Stimulated activated CD8-positive, alpha-beta memory T cell treated with anti-CD3 and anti-CD28 coated beads, Interleukin-7, amount 100 ng/mL, for 1 hour (primary cell): ENCODE measurements at regions not wholly inside any gene's neighbourhood (a gene's known extent, or its start where the extent isn't known, plus 50 kb on each side); places are given as distances from the start of the nearest gene placed in this dataset.

Experiments
- DNase-seq, 2 donors: peaks; one replicate each; pipeline ENCODE4 v3.0.0-alpha.2; 2020; ENCODE audit warnings: low read depth in 2 of 2

- no peak for DNase-seq
These were observed 257.6 kb upstream of the ADAMTSL1 start for GRCh38 chr9:18216376-18216775.

DNA sequence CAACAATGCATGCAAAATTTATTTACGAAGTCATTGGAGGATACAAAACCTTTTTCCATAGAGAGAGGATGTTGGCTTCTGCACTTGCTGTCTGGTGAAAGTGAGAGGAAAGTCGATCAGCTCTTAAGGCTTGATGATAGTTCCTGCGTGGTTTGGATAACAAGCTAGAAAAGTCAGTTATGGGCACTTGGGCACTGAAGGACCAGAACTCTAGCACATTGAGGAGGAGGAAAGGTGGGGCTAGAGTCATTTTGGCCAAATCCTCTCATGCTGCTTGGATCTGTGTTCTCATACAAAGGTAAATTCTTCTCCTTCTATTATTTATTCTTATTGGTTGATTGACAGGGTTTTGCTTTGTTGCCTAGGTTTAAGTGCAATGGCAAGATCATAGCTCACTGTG lies 245.9 kb upstream of the ADAMTSL1 start:
- no peak for DNase-seq

DNA sequence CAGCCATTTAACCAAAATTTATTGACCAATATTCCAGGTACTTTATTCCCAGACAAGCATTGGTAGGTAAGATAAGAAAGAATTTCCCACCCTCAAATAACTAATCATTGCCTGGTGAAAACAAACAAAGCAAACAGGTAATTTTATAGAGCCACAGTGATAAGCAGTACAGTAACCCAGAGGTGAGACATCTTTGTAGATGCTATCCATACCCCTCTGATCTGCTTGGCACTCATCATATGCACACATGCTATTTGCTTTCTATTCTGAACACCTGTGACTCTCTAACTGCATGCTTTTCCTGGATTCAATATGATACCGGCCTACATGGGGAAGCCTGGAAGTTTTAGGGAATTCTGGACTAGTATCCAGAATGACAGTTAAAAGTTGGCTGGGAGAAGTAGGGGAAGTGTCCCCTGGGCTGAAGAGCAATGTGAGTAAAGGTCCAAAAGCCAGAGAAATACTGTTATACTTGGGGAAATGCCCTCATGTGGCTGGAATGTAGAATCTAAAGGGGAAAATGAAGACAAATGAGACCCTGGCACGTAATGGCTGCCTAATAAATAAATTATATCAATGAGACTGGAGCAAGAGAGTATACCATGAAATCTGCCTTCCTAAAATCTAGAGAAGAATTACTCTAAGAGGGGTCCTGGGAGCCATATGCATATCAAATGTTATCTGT lies 243.8 kb upstream of the ADAMTSL1 start:
- no peak for DNase-seq

DNA sequence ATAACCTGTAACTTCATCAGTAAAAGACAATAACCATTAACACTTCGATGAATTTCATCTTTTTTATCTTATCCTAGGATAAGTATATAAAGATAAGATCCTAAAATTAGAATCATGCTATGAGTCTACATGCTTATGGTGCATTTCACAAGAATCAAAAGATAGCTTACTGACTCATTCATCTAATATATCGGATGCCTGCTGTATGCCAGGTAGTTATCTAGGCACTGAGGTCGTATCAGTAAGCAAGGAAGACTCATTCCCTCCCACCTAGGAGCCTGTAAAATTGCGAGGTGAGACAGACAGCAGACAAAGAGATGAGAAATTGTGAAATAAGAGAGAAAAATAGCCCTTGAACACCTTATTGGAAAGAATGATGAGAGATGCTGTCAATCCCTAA lies 240.6 kb upstream of the ADAMTSL1 start:
- DNase-seq: no peak

DNA sequence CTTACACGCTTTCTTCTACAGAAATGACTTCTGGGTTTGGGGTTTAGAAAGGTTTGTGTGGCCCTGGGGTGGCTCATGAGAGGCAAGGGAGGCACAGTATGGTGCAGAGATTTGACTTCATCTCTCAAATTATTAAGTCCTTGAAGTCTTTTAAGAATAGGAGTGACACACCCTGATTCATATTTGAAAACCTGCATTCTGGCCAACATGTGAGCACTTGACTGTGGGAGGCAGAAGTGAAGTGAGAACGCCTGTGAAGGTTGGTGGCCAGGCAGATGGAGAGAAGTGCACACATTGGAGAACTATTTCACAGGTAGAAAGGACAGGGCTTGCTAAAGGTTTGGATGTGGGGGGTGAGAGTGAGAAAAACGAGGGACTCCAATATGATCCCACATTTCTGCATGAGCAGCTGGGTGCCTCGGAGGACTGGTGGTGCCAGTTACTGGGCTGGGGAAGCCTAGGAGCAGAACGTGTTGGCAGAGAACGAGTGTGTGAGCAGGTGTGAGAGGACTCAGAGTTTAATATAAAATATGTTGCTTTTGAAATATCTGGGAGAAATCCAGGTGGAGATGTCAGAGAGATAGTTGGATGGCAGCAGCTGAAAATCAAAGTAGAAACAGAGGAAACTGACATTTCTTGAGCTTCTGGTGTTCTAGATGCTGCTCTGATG lies 240.0 kb upstream of the ADAMTSL1 start:
- DNase-seq: no peak

- DNase-seq: no peak
These were observed 238.6 kb upstream of the ADAMTSL1 start for GRCh38 chr9:18235181-18235908.

DNA sequence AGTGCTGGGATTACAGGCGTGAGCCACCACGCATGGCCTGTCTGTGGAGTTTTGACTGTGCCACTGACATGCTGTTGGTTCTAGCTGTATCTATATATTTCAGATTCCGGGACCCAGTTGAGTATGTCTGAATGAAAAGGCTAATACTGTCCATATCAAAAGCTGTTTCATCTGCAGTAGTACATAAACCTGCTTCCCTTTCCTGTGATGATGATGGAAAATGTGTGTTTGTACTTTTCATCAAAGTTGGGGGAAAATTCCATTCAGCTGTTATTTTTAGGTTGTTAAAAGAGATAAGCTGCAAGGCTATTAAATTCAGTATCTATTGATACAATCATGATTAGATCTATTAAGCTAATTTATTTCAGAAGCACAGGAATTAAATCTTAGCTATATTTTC lies 237.6 kb upstream of the ADAMTSL1 start:
- no peak for DNase-seq

- DNase-seq: no peak
These were observed 236.2 kb upstream of the ADAMTSL1 start for GRCh38 chr9:18237776-18238175.

- DNase-seq: no peak
These were observed 235.7 kb upstream of the ADAMTSL1 start for GRCh38 chr9:18238254-18238653.

GRCh38 chr9:18238752-18239447 lies 235.1 kb upstream of the ADAMTSL1 start:
- no peak for DNase-seq

GRCh38 chr9:18240213-18240612 lies 233.7 kb upstream of the ADAMTSL1 start:
- no peak for DNase-seq

DNA sequence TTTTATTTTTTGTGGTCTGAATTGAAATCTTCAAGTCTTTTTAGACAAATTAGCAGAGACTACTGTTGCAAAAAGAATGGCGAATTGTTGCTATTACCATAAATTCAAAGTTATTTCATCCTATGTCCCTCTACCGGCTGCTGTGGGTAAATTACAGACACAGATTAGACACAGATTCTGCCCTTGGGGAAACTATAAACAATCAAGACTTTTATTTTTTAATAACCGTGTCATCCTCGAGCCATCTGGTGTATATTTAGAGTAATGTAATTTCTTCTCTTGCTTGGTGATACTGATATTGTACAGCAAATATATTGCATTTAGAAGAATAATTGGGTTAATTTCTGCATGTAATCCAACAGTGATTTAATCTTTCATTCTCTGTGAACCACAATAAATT lies 228.0 kb upstream of the ADAMTSL1 start:
- no peak for DNase-seq

- no peak for DNase-seq
These were observed 223.9 kb upstream of the ADAMTSL1 start for GRCh38 chr9:18250053-18250452.

DNA sequence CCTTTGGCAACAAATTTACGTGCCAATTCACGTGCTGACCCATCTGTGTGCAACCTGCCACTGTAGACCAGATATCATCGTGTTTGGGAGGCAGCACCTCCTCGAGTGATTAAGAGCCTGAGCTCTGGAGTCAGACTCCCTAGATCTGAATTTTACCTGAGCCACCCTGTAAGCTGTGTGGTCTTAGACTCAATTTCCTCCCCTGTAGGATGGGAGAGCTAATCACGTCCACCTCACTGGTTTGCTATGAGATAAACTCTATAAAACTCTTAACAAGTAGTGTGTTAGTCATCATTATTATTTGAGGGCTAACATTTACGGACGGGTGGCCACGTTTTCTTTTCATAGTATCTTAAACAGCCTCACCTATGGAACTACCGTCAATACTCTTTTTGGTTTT lies 220.0 kb upstream of the ADAMTSL1 start:
- DNase-seq: no peak

GRCh38 chr9:18255158-18255629 lies 218.8 kb upstream of the ADAMTSL1 start:
- DNase-seq: peak; percentile 33 to 72

GRCh38 chr9:18255747-18256146 lies 218.2 kb upstream of the ADAMTSL1 start:
- DNase-seq: no peak

DNA sequence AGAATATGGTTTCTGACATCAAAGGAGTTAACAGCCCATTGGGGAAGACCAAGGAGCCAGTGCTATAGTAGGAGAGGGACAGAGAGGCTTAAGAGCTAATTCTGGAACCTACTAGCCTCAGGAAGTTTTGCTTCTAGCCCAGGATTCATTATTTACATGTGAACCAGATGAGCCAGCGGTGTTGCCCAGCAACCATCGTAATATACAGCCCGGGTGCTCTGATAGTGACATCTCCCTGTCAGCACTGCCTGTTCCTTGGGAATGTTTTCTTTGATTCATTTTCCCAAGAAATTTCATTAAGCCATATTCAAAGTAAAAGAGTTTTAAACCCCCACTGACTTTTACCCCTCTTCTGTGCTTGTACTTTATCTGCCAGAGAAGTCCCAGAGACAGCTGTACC lies 217.4 kb upstream of the ADAMTSL1 start:
- no peak for DNase-seq

GRCh38 chr9:18260521-18260920 lies 213.4 kb upstream of the ADAMTSL1 start:
- DNase-seq: no peak

GRCh38 chr9:18261181-18261580 lies 212.8 kb upstream of the ADAMTSL1 start:
- no peak for DNase-seq

- no peak for DNase-seq
These were observed 210.6 kb upstream of the ADAMTSL1 start for GRCh38 chr9:18263377-18263776.

- DNase-seq: no peak
These were observed 205.6 kb upstream of the ADAMTSL1 start for GRCh38 chr9:18268381-18268780.

GRCh38 chr9:18269561-18269960 lies 204.4 kb upstream of the ADAMTSL1 start:
- DNase-seq: no peak
